PC-3 (cell line): ENCODE measurements at regions not wholly inside any gene's neighbourhood (a gene's known extent, or its start where the extent isn't known, plus 50 kb on each side); places are given as distances from the start of the nearest gene placed in this dataset.

Experiments used
- ATAC-seq: fragments of 200-7000 bp; cut with Tn5 transposase; 2 replicates; pipeline ENCODE4 v1.9.1; 2020; ENCODE audit warnings: mild to moderate bottlenecking, moderate library complexity
- BruUV-seq: library from RNA; stranded (reverse); fragments of 400-500 nt; replicated peaks from 2 replicates; lab custom pipeline; 2021; lab: Mats Ljungman, UMichigan
- CTCF ChIA-PET: fragments of 300-600 bp; sonication (Branson Sonifier 250); formaldehyde crosslinking; loops from one replicate; lab custom pipeline; 2022; ENCODE audit warnings: antibody characterized with exemption; lab: Charles Lee
- POLR2A ChIA-PET: fragments of 300-600 bp; sonication (Branson Sonifier 250); formaldehyde crosslinking; loops from one replicate; lab custom pipeline; 2022; ENCODE audit warnings: antibody characterized with exemption; ENCODE audit not compliant: unreplicated experiment; lab: Charles Lee
- DNase-seq: peaks from one replicate; pipeline ENCODE4 v3.0.0-alpha.2; 2015
- H2AFZ ChIP-seq: fragments of 300-600 bp; sonication (generic); 2 replicates; pipeline ENCODE4 v1.6.0; 2016; ENCODE audit warnings: antibody characterized with exemption, low read length
- H3F3A ChIP-seq: fragments of 300-600 bp; sonication (generic); one replicate; pipeline ENCODE4 v1.6.0; 2017; ENCODE audit warnings: antibody characterized with exemption, low read length, control low read depth, mild to moderate bottlenecking; ENCODE audit not compliant: unreplicated experiment
- H3K27ac ChIP-seq: fragments of 300-600 bp; sonication (generic); 2 replicates; pipeline ENCODE4 v1.5.1; 2016; ENCODE audit warnings: mild to moderate bottlenecking, low read length
- H3K27me3 ChIP-seq: fragments of 300-600 bp; sonication (generic); 2 replicates; pipeline ENCODE4 v1.6.1; 2016; ENCODE audit warnings: low read length, mixed read lengths
- H3K36me3 ChIP-seq: fragments of 300-600 bp; sonication (generic); 2 replicates; pipeline ENCODE4 v1.6.1; 2016; ENCODE audit warnings: low read depth, mixed run types, low read length, mixed read lengths
- H3K4me1 ChIP-seq: fragments of 300-600 bp; sonication (generic); 2 replicates; pipeline ENCODE4 v1.5.1; 2016; ENCODE audit warnings: low read length; ENCODE audit not compliant: insufficient read depth
- H3K4me2 ChIP-seq: fragments of 300-600 bp; sonication (generic); 2 replicates; pipeline ENCODE4 v1.6.0; 2016; ENCODE audit warnings: low read length
- H3K4me3 ChIP-seq: fragments of 300-600 bp; sonication (generic); 2 replicates; pipeline ENCODE4 v1.5.1; 2016; ENCODE audit warnings: mild to moderate bottlenecking, low read length, mixed read lengths
- H3K79me2 ChIP-seq: fragments of 300-600 bp; sonication (generic); 2 replicates; pipeline ENCODE4 v1.6.1; 2017; ENCODE audit warnings: low read length, mixed read lengths
- H3K9ac ChIP-seq: fragments of 300-600 bp; sonication (generic); 2 replicates; pipeline ENCODE4 v1.6.0; 2016; ENCODE audit warnings: mild to moderate bottlenecking, low read length
- H3K9me2 ChIP-seq: fragments of 300-600 bp; sonication (generic); replicated peaks from 2 replicates; pipeline ENCODE4 v1.6.1; 2016; ENCODE audit warnings: mixed run types, low read length, mixed read lengths
- H3K9me3 ChIP-seq: fragments of 300-600 bp; sonication (generic); 2 replicates; pipeline ENCODE4 v1.6.1; 2016; ENCODE audit warnings: low read length, mixed read lengths
- H4K20me1 ChIP-seq: fragments of 300-600 bp; sonication (generic); 2 replicates; pipeline ENCODE4 v1.6.1; 2016; ENCODE audit warnings: low read length, mixed read lengths
- EZH2 ChIP-seq: fragments of 300-600 bp; sonication (generic); IDR thresholded peaks from one replicate; pipeline ENCODE4 v1.6.1; 2017; ENCODE audit warnings: antibody characterized with exemption, mild to moderate bottlenecking, low read length; ENCODE audit not compliant: unreplicated experiment
- EZH2phosphoT487 ChIP-seq: fragments of 300-600 bp; sonication (generic); IDR thresholded peaks from 2 replicates; pipeline ENCODE4 v1.6.1; 2018; ENCODE audit warnings: mild to moderate bottlenecking, antibody characterized with exemption, low read length, borderline replicate concordance
- intact Hi-C: fragments of 100-400 bp; cut with micrococcal nuclease; formaldehyde crosslinking; loops from 2 replicates; pipeline ENCODE4 v1.9.0; 2023
- TF ChIP-seq, protein P1 (sequence below): fragments of 300-600 bp; sonication (generic); conservative IDR thresholded peaks from 2 replicates; pipeline ENCODE4 v1.5.1; 2017; ENCODE audit warnings: antibody characterized with exemption, low read depth, mild to moderate bottlenecking, low read length

DNA sequence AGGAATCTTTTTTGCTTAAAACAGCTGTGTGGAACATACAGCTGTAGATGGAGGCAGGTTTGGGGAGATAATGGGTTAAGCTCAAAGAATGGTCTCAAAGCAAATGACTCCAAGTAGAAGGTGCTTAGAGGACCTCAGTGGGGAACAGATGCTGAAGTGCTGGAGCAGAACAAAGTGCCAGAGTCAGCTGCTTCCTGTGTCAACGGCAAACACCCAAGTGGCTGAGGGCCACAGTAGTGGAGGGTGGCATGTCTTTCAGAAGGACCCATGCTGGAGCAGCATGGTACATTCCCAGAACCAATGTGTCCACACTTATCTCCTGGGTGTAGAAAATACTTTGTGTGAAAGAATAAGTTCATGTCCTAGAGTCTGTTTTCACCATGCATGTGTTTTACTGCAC is 197.5 kb downstream of the CCNG2 start:
- Histone ChIP-seq H3K27ac (no peak overlapping the region), H3K79me2 (no peaks in the 10 kb centered on the region), H3K4me2 (no peak overlapping the region), H3F3A (no peaks in the 10 kb centered on the region), H4K20me1 (no peaks in the 10 kb centered on the region), H3K9ac (no peak overlapping the region), H3K36me3 (no peaks in the 10 kb centered on the region), H3K4me1 (no peaks in the 10 kb centered on the region), H3K9me2 (no peaks in the 10 kb centered on the region), H3K9me3 (no peaks in the 10 kb centered on the region), H2AFZ (no peak overlapping the region), H3K4me3 (no peak overlapping the region), H3K27me3 (no peaks in the 10 kb centered on the region)
- ATAC-seq = no peak
- BruUV-seq = no TSS peak
- CTCF ChIA-PET = no interaction called here
- TF ChIP-seq EZH2 = no peak
- TF ChIP-seq, protein P1, sequence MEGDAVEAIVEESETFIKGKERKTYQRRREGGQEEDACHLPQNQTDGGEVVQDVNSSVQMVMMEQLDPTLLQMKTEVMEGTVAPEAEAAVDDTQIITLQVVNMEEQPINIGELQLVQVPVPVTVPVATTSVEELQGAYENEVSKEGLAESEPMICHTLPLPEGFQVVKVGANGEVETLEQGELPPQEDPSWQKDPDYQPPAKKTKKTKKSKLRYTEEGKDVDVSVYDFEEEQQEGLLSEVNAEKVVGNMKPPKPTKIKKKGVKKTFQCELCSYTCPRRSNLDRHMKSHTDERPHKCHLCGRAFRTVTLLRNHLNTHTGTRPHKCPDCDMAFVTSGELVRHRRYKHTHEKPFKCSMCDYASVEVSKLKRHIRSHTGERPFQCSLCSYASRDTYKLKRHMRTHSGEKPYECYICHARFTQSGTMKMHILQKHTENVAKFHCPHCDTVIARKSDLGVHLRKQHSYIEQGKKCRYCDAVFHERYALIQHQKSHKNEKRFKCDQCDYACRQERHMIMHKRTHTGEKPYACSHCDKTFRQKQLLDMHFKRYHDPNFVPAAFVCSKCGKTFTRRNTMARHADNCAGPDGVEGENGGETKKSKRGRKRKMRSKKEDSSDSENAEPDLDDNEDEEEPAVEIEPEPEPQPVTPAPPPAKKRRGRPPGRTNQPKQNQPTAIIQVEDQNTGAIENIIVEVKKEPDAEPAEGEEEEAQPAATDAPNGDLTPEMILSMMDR = no peak
- TF ChIP-seq EZH2phosphoT487 = no peak
- no peak for DNase-seq
- POLR2A ChIA-PET = no interaction called here
- intact Hi-C loops = no loop called here

DNA sequence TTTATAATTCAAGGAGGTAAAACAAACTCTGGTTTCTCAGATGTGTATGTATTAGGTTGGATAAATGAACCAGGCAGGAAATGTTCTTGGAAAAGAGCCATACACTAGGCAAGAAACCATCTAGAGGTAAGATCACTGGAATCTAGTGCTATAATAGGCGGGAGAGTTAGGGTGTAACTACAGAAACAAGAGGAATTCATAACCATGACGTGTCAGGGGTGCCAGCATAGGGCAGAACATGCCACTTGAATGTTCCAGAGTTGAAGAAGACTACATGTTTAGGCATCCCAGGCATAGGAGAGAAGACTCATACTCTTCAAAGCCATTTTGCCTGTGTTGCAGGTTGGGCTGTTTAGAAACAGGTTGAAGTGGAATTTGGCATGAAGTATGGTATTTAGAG is 198.7 kb downstream of the CCNG2 start:
- no peaks in the 10 kb centered on the region for H3K36me3 ChIP-seq
- H3K4me2 ChIP-seq = no peak overlapping the region
- H3K79me2 ChIP-seq = no peaks in the 10 kb centered on the region
- no TSS peak for BruUV-seq
- intact Hi-C loops = no loop called here
- H3K4me1 ChIP-seq = no peaks in the 10 kb centered on the region
- H3K9me2 ChIP-seq = no peaks in the 10 kb centered on the region
- H2AFZ ChIP-seq = no peak overlapping the region
- ATAC-seq = no peak
- no peak overlapping the region for H3K4me3 ChIP-seq
- no peaks in the 10 kb centered on the region for H4K20me1 ChIP-seq
- TF ChIP-seq, protein P1 = no peak
- TF ChIP-seq EZH2 = no peak
- no peak for TF ChIP-seq EZH2phosphoT487
- H3K9ac ChIP-seq = no peak overlapping the region
- H3K9me3 ChIP-seq = no peaks in the 10 kb centered on the region
- DNase-seq = no peak
- H3K27me3 ChIP-seq = 0 out of 2 replicates have a peak, but pooled peaks cover 6% of the 10 kb centered on the region
- POLR2A ChIA-PET = no interaction called here
- H3K27ac ChIP-seq = no peak overlapping the region
- CTCF ChIA-PET = no interaction called here
- no peaks in the 10 kb centered on the region for H3F3A ChIP-seq

DNA sequence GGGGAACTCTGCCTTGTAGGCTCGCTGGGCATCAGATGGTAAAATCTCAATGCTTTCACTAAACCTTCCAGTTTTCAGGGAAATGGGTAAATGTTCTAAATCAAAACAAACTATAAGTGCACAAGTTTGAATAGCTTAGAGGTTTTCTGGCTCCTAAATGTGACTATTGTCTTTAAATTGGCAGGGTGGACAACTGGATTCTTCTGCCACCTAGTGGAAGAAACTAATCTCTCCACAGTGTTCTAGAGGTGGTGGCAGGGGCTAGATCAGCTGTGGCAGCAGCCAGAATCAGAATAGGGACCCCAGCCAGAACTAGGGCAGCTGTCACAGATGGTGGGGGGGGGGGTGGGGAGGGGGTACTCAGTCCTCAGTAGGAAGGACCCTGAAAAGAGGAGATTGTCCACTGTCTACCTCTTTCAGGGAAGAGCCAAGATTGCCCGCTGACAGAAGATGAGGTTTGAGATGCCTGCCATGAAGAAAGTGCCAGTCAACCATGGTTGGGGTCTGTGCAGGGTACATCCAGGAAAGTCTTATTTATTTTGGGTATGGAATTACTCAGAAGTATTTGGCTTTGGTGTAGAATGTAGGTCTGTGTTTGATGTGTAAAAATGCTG is 201.4 kb downstream of the CCNG2 start:
- CTCF ChIA-PET = interaction anchor here (0.6 to 1.0 kb wide), 2 partner anchors 114 to 118 kb away, joined by 3 to 5 read pairs; no protein-coding TSS in a partner anchor
- POLR2A ChIA-PET = interaction anchor here (0.7 kb wide), 1 partner anchor 1172 kb away, joined by 3 read pairs; no protein-coding TSS in a partner anchor
- Histone ChIP-seq H3K9me3 (no peaks in the 10 kb centered on the region), H3K4me3 (no peak overlapping the region), H3K36me3 (no peaks in the 10 kb centered on the region), H3K9ac (no peak overlapping the region), H3K27me3 (0 out of 2 replicates have a peak, but pooled peaks cover 14% of the 10 kb centered on the region), H3K79me2 (no peaks in the 10 kb centered on the region), H3F3A (no peaks in the 10 kb centered on the region), H3K9me2 (no peaks in the 10 kb centered on the region), H3K4me2 (no peak overlapping the region), H4K20me1 (no peaks in the 10 kb centered on the region), H3K4me1 (no peaks in the 10 kb centered on the region), H3K27ac (no peak overlapping the region), H2AFZ (no peak overlapping the region)
- intact Hi-C loops = loop anchor here (1.0 kb wide), 1 partner anchor 118 kb away; no protein-coding TSS in a partner anchor
- ATAC-seq (peak; percentile 67), DNase-seq (peak; percentile 55)
- TF ChIP-seq, protein P1 = peak; percentile 63
- no peak for TF ChIP-seq EZH2
- TF ChIP-seq EZH2phosphoT487 = no peak
- no TSS peak for BruUV-seq
